ENCODE measurements at regions not wholly inside any gene's neighbourhood (a gene's known extent, or its start where the extent isn't known, plus 50 kb on each side); places are given as distances from the start of the nearest gene placed in this dataset.

DNA sequence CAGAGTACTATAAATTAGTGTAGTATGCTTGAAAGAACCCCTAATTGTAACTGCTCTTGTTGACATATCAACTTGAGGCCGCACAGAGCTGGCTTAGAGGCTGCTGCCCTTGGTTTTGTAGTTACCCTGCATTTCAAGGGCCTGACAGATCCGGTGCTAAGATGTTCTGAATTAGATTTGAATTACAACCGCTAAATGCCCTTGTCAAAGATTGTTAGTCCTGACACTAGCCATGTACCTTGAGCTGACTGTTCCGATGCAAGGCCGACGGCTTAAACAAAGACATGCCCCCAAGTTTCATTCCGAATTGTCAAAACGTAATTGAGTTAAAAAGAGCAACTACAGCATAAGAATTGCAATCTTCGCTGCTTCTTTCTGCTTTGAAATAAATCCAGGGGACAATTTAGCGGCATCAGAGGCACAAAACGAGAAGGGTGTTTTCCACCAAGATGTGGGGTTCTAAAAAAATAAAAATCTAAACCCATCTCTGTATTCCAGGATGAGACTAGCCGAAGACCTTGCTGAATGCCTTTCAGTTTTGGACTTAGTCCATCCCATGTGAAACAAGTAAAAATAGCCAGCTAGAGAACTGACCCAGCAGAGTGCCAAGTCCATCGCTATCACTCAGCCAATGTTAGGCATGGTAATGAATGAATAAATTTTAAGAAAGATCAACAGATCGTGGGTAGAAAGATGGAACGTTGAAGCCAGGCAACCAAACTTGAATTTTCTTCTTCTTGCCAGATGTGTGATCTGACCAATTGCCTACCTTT, 148.7 kb downstream of the DICER1 start:
- FAIRE-seq (no peak), DNase-seq (no peak), ATAC-seq (no peak)
- Histone ChIP-seq H3K27ac (no peak overlapping the region), H3K9me3 (no peaks in the 10 kb centered on the region), H3K4me3 (no peak overlapping the region), H3K27me3 (no peaks in the 10 kb centered on the region), H3K4me1 (no peaks in the 10 kb centered on the region), H3K36me3 (no peaks in the 10 kb centered on the region)
- 83 to 86% methylated on average over 15 of the region's 15 CpGs for WGBS, 2 donors
- intact Hi-C loops (cut with DNase I): no loop called here
- TF ChIP-seq, protein P1, sequence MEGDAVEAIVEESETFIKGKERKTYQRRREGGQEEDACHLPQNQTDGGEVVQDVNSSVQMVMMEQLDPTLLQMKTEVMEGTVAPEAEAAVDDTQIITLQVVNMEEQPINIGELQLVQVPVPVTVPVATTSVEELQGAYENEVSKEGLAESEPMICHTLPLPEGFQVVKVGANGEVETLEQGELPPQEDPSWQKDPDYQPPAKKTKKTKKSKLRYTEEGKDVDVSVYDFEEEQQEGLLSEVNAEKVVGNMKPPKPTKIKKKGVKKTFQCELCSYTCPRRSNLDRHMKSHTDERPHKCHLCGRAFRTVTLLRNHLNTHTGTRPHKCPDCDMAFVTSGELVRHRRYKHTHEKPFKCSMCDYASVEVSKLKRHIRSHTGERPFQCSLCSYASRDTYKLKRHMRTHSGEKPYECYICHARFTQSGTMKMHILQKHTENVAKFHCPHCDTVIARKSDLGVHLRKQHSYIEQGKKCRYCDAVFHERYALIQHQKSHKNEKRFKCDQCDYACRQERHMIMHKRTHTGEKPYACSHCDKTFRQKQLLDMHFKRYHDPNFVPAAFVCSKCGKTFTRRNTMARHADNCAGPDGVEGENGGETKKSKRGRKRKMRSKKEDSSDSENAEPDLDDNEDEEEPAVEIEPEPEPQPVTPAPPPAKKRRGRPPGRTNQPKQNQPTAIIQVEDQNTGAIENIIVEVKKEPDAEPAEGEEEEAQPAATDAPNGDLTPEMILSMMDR (IDR thresholded peaks at IDR 0.05): no peak

DNA sequence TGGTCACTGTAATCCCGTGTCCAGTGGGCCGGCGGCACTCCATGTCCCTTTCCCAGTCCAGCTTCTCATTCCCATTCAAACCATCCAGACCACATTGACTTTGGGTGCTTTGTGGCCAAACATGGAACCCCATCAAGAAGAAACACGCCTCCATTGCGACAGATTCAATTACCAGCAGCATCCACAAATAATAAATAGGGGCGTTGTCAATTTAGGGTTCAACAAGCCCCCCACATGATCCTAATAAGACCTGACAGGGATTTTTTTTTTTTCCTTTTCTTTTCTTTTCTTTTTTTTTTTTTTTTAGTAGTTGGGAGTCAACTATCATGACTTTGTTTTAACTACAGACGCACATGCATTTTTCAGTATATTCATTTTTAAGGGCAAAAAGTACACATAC, 149.4 kb downstream of the DICER1 start:
- Histone ChIP-seq H3K9me3 (no peaks in the 10 kb centered on the region), H3K4me1 (no peaks in the 10 kb centered on the region), H3K27me3 (no peaks in the 10 kb centered on the region), H3K36me3 (no peaks in the 10 kb centered on the region), H3K27ac (no peak overlapping the region), H3K4me3 (no peak overlapping the region)
- no peak for FAIRE-seq
- TF ChIP-seq, protein P1 (IDR thresholded peaks at IDR 0.05): no peak
- 83 to 92% methylated on average over 7 of the region's 7 CpGs for WGBS, 2 donors
- ATAC-seq: no peak
- no peak for DNase-seq
- intact Hi-C loops (cut with DNase I): no loop called here

DNA sequence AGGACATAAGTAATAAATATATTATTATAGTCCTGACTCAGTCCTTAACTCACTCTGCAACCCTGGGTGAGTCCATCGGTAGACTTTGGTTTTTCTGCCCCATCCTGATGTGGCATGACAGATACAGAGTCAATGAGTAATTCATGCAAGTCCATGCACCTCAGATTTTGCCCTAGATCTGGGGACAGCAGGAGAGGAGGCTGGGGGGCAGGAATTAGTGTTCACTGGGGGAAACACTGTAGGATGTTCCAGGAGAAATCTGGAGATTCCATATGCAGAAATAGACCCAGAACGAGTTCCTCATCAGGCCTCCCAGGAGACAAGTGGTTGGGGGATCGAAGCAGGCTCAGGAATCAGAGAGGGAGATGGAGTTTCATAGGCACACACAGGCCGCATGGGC, 150.8 kb downstream of the DICER1 start:
- intact Hi-C loops (cut with DNase I): no loop called here
- no peak for FAIRE-seq

DNA sequence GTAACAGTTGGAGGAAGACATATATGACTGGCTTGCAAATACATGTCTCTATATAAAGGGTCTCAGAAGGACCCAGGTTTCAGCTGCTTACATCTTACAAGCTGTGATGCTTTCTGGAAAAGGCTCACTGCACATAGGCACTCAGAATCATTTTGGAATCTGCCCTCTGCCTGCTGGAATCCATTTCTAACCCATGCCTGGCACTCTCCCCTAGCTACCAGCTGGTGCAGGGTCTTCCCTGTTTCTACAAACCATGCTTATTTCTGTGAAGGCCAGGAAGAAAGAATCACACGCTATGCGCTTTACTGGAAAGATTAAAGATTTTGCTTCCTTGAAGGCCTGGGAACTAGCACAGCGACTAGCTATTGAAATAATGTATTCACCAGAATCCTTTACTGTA, 151.3 kb downstream of the DICER1 start:
- intact Hi-C loops (cut with DNase I): no loop called here
- H3K4me1 ChIP-seq: no peaks in the 10 kb centered on the region
- ATAC-seq: no peak
- no peaks in the 10 kb centered on the region for H3K36me3 ChIP-seq
- WGBS, 2 donors: 92 to 96% methylated on average over 3 of the region's 3 CpGs
- no peak overlapping the region for H3K4me3 ChIP-seq
- FAIRE-seq: no peak
- TF ChIP-seq, protein P1 (IDR thresholded peaks at IDR 0.05): no peak
- no peak for DNase-seq
- no peaks in the 10 kb centered on the region for H3K27me3 ChIP-seq
- H3K27ac ChIP-seq: no peak overlapping the region
- H3K9me3 ChIP-seq: no peaks in the 10 kb centered on the region

More for the DNA sequence above, 150.8 kb downstream of the DICER1 start:
- WGBS, 2 donors: 77 to 88% methylated on average over 4 of the region's 4 CpGs
- no peaks in the 10 kb centered on the region for H3K36me3 ChIP-seq
- ATAC-seq (no peak), DNase-seq (no peak)
- H3K4me1 ChIP-seq: no peaks in the 10 kb centered on the region
- H3K4me3 ChIP-seq: no peak overlapping the region
- H3K9me3 ChIP-seq: no peaks in the 10 kb centered on the region
- H3K27me3 ChIP-seq: no peaks in the 10 kb centered on the region
- H3K27ac ChIP-seq: no peak overlapping the region
- TF ChIP-seq, protein P1 (IDR thresholded peaks at IDR 0.05): no peak
